Mammary epithelial cell (primary cell): ENCODE measurements at regions not wholly inside any gene's neighbourhood (a gene's known extent, or its start where the extent isn't known, plus 50 kb on each side); places are given as distances from the start of the nearest gene placed in this dataset.
"Not testable (repeated sequence)": the region's sequence is repeated elsewhere in the genome, so short reads cannot be mapped to it uniquely, and the experiment has no call there.

Experiments used
- EZH2 ChIP-seq: IDR thresholded peaks from 2 replicates; pipeline ENCODE4 v1.6.1; 2012; ENCODE audit warnings: low read length, inconsistent platforms, borderline replicate concordance
- TF ChIP-seq, protein P1 (sequence below), 2 donors: IDR thresholded peaks in 1 of 2; conservative IDR thresholded peaks in 1 of 2; 2 replicates each; pipeline ENCODE4 v1.5.1; 2011 to 2012; ENCODE audit warnings: inconsistent platforms in 2 of 2, low read length in 2 of 2, mild to moderate bottlenecking in 2 of 2, control low read depth in 1 of 2, low read depth in 1 of 2; ENCODE audit not compliant: insufficient read depth in 1 of 2; ENCODE audit errors: extremely low read depth in 1 of 2

DNA sequence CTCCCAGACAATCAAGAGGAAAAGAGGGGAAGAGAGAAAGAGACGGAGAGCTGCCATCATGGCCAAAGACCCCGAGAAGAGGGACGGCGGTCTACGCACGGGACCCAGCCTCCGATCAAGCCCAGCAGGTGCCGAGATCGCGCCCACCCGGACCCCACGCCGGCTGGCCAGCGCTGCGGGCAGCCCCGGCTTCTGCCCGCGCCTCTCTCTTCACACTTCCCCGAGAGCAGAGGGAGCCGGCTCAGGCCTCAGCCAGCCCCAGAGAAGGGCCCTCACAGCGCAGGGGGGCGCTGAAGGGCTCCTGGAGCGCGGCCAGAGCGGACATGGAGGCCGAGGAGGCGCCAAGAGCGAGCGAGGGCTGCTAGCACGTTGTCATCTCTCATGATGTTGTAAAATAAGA, 613.7 kb downstream of the TUBA3C start:
- TF ChIP-seq, protein P1, sequence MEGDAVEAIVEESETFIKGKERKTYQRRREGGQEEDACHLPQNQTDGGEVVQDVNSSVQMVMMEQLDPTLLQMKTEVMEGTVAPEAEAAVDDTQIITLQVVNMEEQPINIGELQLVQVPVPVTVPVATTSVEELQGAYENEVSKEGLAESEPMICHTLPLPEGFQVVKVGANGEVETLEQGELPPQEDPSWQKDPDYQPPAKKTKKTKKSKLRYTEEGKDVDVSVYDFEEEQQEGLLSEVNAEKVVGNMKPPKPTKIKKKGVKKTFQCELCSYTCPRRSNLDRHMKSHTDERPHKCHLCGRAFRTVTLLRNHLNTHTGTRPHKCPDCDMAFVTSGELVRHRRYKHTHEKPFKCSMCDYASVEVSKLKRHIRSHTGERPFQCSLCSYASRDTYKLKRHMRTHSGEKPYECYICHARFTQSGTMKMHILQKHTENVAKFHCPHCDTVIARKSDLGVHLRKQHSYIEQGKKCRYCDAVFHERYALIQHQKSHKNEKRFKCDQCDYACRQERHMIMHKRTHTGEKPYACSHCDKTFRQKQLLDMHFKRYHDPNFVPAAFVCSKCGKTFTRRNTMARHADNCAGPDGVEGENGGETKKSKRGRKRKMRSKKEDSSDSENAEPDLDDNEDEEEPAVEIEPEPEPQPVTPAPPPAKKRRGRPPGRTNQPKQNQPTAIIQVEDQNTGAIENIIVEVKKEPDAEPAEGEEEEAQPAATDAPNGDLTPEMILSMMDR (conservative IDR thresholded peaks at IDR 0.05 in 1 of 2, IDR thresholded peaks at IDR 0.05 in 1 of 2; ENCODE audit: extremely low read depth in 1 of 2, insufficient read depth in 1 of 2, low read depth in 1 of 2, low read length in 2 of 2): not testable (repeated sequence)
- TF ChIP-seq EZH2: not testable (repeated sequence)
